Uterus (tissue), 3 donors: ENCODE measurements at regions not wholly inside any gene's neighbourhood (a gene's known extent, or its start where the extent isn't known, plus 50 kb on each side); places are given as distances from the start of the nearest gene placed in this dataset.
A peak's percentile ranks its signal among the peaks of the same experiment; 100 is the strongest.

Experiments used
- DNase-seq, 2 donors: peaks; one replicate each; pipeline ENCODE4 v3.0.0-alpha.2; 2019 to 2020
- H3K27ac ChIP-seq, 2 donors: fragments of 200-600 bp; sonication (generic); 1 replicate in 1 of 2; 2 replicates in 1 of 2; pipeline ENCODE4 v1.5.1; 2016 to 2018
- H3K27me3 ChIP-seq, 2 donors: fragments of 200-600 bp; sonication (generic); one replicate each; pipeline ENCODE4 v1.5.1; 2018 to 2019; ENCODE audit warnings: control low read depth in 1 of 2
- H3K36me3 ChIP-seq, 2 donors: fragments of 200-600 bp; sonication (generic); one replicate each; pipeline ENCODE4 v1.5.1; 2019; ENCODE audit warnings: control low read depth in 1 of 2
- H3K4me1 ChIP-seq, 2 donors: fragments of 200-600 bp; sonication (generic); one replicate each; pipeline ENCODE4 v1.5.1; 2018 to 2019; ENCODE audit warnings: control low read depth in 1 of 2
- H3K4me3 ChIP-seq, 2 donors: fragments of 200-600 bp; sonication (generic); 1 replicate in 1 of 2; 2 replicates in 1 of 2; pipeline ENCODE4 v1.5.1; 2018 to 2019; ENCODE audit warnings: mild to moderate bottlenecking in 1 of 2
- H3K9me3 ChIP-seq, 2 donors: fragments of 200-600 bp; sonication (generic); one replicate each; pipeline ENCODE4 v1.5.1; 2019; ENCODE audit warnings: control low read depth in 1 of 2
- CTCF ChIP-seq, 4 experiments: fragments of 200-600 bp in 2 of 4; fragments of 450-650 bp in 2 of 4; sonication (generic) in 2 of 4; IDR thresholded peaks; one replicate each; pipeline ENCODE4 v1.5.1; 2016 to 2019; ENCODE audit warnings: antibody characterized with exemption in 4 of 4, mild to moderate bottlenecking in 2 of 4, moderate library complexity in 1 of 4
- POLR2A ChIP-seq, 2 donors: fragments of 450-650 bp; IDR thresholded peaks; one replicate each; pipeline ENCODE4 v1.6.1; 2016; ENCODE audit warnings: antibody characterized with exemption in 2 of 2, mild to moderate bottlenecking in 1 of 2, moderate library complexity in 1 of 2
- intact Hi-C: fragments of 100-400 bp; cut with DNase I; formaldehyde crosslinking; loops from one replicate; pipeline ENCODE4 v1.15.1; 2023; ENCODE audit warnings: low total_unique reads
- donor health status: DM: yes; HTN: yes; CAD: no.

DNA sequence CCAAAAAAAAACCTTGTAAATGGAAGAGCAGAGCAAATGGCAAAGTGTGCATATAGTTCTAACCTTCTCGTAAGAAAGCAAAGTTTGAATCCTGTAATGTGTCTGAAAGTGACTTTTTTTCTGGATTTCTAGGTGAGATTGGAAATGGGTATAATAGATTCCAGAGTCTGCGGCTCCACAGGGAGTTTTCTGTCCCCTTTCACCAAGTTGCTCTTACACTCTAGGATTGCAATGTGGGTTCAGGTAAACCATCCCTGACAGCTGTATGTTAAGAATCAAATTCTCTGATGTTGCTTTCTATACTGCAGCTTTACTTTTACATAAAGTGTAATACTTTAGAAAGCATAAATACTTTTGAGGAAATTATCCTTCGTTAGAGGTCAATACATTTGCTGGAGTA is 260.1 kb downstream of the PRL start:
- Histone ChIP-seq H3K9me3 (peaks cover 0 to 5% of the 10 kb centered on the region in 2 donors), H3K4me3 (no peak overlapping the region), H3K36me3 (no peaks in the 10 kb centered on the region), H3K4me1 (no peaks in the 10 kb centered on the region), H3K27ac (no peak overlapping the region), H3K27me3 (no peaks in the 10 kb centered on the region)
- no peak for DNase-seq
- intact Hi-C loops, result no loop called here
- TF ChIP-seq CTCF (IDR thresholded peaks at IDR 0.05) (no peak), POLR2A (IDR thresholded peaks at IDR 0.05) (no peak)

- Histone ChIP-seq H3K4me1 (peaks cover 6 to 8% of the 10 kb centered on the region in 2 donors), H3K4me3 (no peak overlapping the region), H3K9me3 (peaks cover 0 to 5% of the 10 kb centered on the region in 2 donors), H3K27me3 (no peaks in the 10 kb centered on the region), H3K36me3 (no peaks in the 10 kb centered on the region), H3K27ac (peak overlapping the region; percentile 36 to 84)
- no peak for TF ChIP-seq POLR2A (IDR thresholded peaks at IDR 0.05)
- intact Hi-C loops, result no loop called here
- DNase-seq, result no peak
These were observed 254.9 kb downstream of the PRL start for GRCh38 chr6:22041797-22042480.

GRCh38 chr6:22042706-22043105 is 254.1 kb downstream of the PRL start:
- Histone ChIP-seq H3K36me3 (no peaks in the 10 kb centered on the region), H3K4me1 (peaks cover 6 to 8% of the 10 kb centered on the region in 2 donors), H3K27me3 (no peaks in the 10 kb centered on the region), H3K9me3 (peaks cover 0 to 5% of the 10 kb centered on the region in 2 donors), H3K4me3 (no peak overlapping the region), H3K27ac (peak overlapping the region; percentile 65 to 84)
- peak; percentile 26 to 31 for DNase-seq
- intact Hi-C loops, result no loop called here
- TF ChIP-seq POLR2A (IDR thresholded peaks at IDR 0.05), result no peak
- no peak for TF ChIP-seq CTCF (IDR thresholded peaks at IDR 0.05)

GRCh38 chr6:22043284-22043962 is 253.4 kb downstream of the PRL start:
- no peaks in the 10 kb centered on the region for H3K36me3 ChIP-seq
- intact Hi-C loops, result no loop called here
- no peak for TF ChIP-seq POLR2A (IDR thresholded peaks at IDR 0.05)
- no peak for TF ChIP-seq CTCF (IDR thresholded peaks at IDR 0.05)
- peak overlapping the region; percentile 65 to 84 for H3K27ac ChIP-seq
- peaks cover 6 to 8% of the 10 kb centered on the region in 2 donors for H3K4me1 ChIP-seq
- no peak overlapping the region for H3K4me3 ChIP-seq
- no peaks in the 10 kb centered on the region for H3K27me3 ChIP-seq
- DNase-seq, result peak; percentile 38 to 49
- H3K9me3 ChIP-seq, result peaks cover 0 to 5% of the 10 kb centered on the region in 2 donors

DNA sequence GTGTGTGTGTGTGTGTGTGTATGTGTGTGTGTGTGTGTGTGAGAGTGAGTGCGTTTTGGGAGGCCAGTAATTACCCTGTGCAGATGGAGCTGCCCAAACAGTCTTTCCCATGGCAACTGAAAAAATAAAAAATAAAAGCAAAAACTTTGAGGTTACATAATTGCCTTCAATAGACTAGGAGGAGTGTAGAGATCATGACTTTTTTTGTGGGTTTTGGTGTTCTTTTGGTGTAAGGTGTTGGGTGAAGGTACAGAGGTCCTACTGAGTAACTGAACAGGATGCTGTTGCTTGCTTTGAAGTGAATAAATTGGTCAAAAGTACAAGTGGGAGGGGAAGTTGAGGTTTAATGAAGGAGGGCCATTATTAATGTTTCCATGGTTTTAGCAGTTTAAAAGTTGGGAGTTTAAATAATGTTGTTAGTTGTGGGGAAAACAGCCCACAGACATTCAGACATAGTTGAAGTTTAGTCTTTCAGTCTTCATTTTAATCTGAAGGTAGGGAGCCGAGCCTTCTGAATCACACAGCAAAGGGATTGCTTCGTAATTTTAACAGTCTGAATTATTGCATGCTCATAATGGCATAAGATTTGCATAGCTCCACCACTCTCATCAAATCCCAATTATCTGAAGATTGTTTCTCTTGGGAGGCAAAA is 251.4 kb downstream of the PRL start:
- Histone ChIP-seq H3K27me3 (no peaks in the 10 kb centered on the region), H3K27ac (no peak overlapping the region), H3K9me3 (no peaks in the 10 kb centered on the region), H3K4me1 (peaks cover 6 to 8% of the 10 kb centered on the region in 2 donors), H3K36me3 (no peaks in the 10 kb centered on the region), H3K4me3 (no peak overlapping the region)
- DNase-seq, result no peak
- intact Hi-C loops, result no loop called here
- no peak for TF ChIP-seq POLR2A (IDR thresholded peaks at IDR 0.05)
- TF ChIP-seq CTCF (IDR thresholded peaks at IDR 0.05), result no peak
